ENCODE measurements at regions not wholly inside any gene's neighbourhood (a gene's known extent, or its start where the extent isn't known, plus 50 kb on each side); places are given as distances from the start of the nearest gene placed in this dataset.

DNA sequence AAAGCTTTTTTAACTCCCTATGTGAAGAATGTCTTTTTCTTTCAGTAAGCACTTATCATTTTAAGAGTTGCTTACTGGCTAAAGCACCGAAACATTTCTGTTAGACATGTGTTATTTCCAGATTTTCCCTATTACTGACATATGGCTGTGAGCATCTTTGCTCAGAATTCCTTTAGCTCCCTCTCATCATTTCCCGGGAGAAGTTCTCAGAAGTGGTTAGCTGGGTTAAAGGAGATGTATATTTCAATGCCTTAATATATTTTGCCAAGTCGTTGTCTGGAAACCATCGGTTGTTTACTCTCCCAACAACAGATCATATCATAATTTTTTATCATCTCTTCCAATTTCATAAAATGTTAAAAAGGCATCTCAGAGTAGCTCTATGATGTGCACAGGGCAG lies 396.5 kb downstream of the OCA2 start:
- Mint-ChIP-seq H3K27ac (ENCODE audit: unreplicated experiment) (no peak overlapping the region), H3K4me1 (ENCODE audit: low read depth, unreplicated experiment) (no peaks in the 10 kb centered on the region), H3K9me3 (ENCODE audit: low read depth, unreplicated experiment) (no peaks in the 10 kb centered on the region), H3K27me3 (ENCODE audit: unreplicated experiment) (no peaks in the 10 kb centered on the region), H3K36me3 (ENCODE audit: insufficient read depth, unreplicated experiment) (no peaks in the 10 kb centered on the region), H3K4me3 (ENCODE audit: low read depth, unreplicated experiment) (no peak overlapping the region)
- CTCF ChIA-PET, result no interaction called here
- no peak for DNase-seq
- intact Hi-C loops (cut with micrococcal nuclease; ENCODE audit: unreplicated experiment), result no loop called here
- BruUV-seq (replicated peaks), result no TSS peak
- TF ChIP-seq, protein P1, sequence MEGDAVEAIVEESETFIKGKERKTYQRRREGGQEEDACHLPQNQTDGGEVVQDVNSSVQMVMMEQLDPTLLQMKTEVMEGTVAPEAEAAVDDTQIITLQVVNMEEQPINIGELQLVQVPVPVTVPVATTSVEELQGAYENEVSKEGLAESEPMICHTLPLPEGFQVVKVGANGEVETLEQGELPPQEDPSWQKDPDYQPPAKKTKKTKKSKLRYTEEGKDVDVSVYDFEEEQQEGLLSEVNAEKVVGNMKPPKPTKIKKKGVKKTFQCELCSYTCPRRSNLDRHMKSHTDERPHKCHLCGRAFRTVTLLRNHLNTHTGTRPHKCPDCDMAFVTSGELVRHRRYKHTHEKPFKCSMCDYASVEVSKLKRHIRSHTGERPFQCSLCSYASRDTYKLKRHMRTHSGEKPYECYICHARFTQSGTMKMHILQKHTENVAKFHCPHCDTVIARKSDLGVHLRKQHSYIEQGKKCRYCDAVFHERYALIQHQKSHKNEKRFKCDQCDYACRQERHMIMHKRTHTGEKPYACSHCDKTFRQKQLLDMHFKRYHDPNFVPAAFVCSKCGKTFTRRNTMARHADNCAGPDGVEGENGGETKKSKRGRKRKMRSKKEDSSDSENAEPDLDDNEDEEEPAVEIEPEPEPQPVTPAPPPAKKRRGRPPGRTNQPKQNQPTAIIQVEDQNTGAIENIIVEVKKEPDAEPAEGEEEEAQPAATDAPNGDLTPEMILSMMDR (IDR thresholded peaks at IDR 0.05; ENCODE audit: unreplicated experiment), result no peak

DNA sequence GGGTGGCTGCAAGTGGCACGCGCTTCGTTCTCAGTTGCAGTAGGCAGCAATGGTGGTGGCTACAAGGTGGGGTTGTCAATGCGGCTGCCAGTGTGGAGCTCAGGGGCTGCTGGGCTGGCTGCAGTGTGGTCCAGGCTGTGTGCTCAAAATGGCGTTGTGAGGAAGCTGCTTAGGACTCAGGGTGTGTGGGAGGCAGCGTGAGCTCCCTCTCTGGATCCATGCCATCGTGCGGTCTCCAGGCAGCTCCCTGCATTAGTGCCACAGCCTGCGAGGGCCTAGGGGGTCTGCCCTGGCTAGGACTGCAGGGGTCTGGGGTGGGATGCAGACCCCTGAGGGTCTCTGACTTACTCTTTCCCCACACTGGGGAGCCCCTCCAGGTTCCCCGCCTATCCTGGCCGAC lies 397.2 kb downstream of the OCA2 start:
- H3K4me3 Mint-ChIP-seq (ENCODE audit: low read depth, unreplicated experiment), result no peak overlapping the region
- intact Hi-C loops (cut with micrococcal nuclease; ENCODE audit: unreplicated experiment), result no loop called here
- no peaks in the 10 kb centered on the region for H3K9me3 Mint-ChIP-seq (ENCODE audit: low read depth, unreplicated experiment)
- H3K27me3 Mint-ChIP-seq (ENCODE audit: unreplicated experiment), result no peaks in the 10 kb centered on the region
- TF ChIP-seq, protein P1 (IDR thresholded peaks at IDR 0.05; ENCODE audit: unreplicated experiment), result no peak
- CTCF ChIA-PET, result no interaction called here
- no peak overlapping the region for H3K27ac Mint-ChIP-seq (ENCODE audit: unreplicated experiment)
- H3K36me3 Mint-ChIP-seq (ENCODE audit: insufficient read depth, unreplicated experiment), result no peaks in the 10 kb centered on the region
- BruUV-seq (replicated peaks), result no TSS peak
- no peaks in the 10 kb centered on the region for H3K4me1 Mint-ChIP-seq (ENCODE audit: low read depth, unreplicated experiment)
- no peak for DNase-seq

DNA sequence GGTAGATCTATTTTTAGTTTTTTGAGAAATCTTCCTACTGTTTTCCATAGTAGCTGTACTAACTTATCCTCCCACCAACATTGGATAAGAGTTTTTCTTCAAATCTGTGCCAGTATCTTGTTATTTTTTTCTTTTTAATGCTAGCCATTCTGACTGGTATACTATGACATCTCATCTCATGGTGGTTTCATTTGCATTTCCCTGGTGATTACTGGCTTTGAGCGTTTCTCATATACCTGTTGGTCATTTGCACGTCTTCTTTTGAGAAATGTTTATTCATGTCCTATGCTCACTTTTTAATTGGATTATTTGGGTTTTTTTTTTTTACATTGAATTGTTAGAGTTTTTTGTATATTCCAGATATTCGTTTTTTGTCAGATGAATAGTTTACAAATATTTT lies 398.1 kb downstream of the OCA2 start:
- TF ChIP-seq, protein P1 (IDR thresholded peaks at IDR 0.05; ENCODE audit: unreplicated experiment), result no peak
- no TSS peak for BruUV-seq (replicated peaks)
- intact Hi-C loops (cut with micrococcal nuclease; ENCODE audit: unreplicated experiment), result no loop called here
- no peaks in the 10 kb centered on the region for H3K4me1 Mint-ChIP-seq (ENCODE audit: low read depth, unreplicated experiment)
- no peaks in the 10 kb centered on the region for H3K9me3 Mint-ChIP-seq (ENCODE audit: low read depth, unreplicated experiment)
- H3K4me3 Mint-ChIP-seq (ENCODE audit: low read depth, unreplicated experiment), result no peak overlapping the region
- no peaks in the 10 kb centered on the region for H3K36me3 Mint-ChIP-seq (ENCODE audit: insufficient read depth, unreplicated experiment)
- CTCF ChIA-PET, result interaction anchor here (0.7 kb wide), 1 partner anchor 610 kb away, joined by 3 read pairs; no protein-coding TSS in a partner anchor
- DNase-seq, result no peak
- H3K27me3 Mint-ChIP-seq (ENCODE audit: unreplicated experiment), result no peaks in the 10 kb centered on the region
- no peak overlapping the region for H3K27ac Mint-ChIP-seq (ENCODE audit: unreplicated experiment)

DNA sequence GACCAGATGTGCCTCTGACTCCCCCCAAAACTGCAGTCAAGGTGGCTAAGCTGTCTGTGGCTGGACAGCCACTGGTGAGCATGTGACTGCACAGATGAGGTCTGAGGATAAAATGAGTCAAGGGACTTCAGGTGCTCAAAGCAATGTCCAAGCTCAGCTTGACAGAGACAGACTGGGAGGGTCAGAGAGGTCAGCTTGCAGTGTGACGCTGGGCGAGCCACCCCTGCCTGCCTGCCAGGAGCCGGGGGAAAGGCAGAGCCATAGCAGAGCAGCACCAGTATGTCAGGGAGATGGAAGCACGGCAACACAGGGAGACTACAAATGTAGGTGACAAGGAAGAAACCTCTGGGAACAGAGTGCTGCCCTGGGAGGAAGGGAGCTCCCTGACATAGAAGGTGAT lies 399.4 kb downstream of the OCA2 start:
- no peaks in the 10 kb centered on the region for H3K9me3 Mint-ChIP-seq (ENCODE audit: low read depth, unreplicated experiment)
- TF ChIP-seq, protein P1 (IDR thresholded peaks at IDR 0.05; ENCODE audit: unreplicated experiment), result no peak
- H3K36me3 Mint-ChIP-seq (ENCODE audit: insufficient read depth, unreplicated experiment), result no peaks in the 10 kb centered on the region
- no peak overlapping the region for H3K4me3 Mint-ChIP-seq (ENCODE audit: low read depth, unreplicated experiment)
- BruUV-seq (replicated peaks), result no TSS peak
- no peaks in the 10 kb centered on the region for H3K27me3 Mint-ChIP-seq (ENCODE audit: unreplicated experiment)
- intact Hi-C loops (cut with micrococcal nuclease; ENCODE audit: unreplicated experiment), result no loop called here
- H3K4me1 Mint-ChIP-seq (ENCODE audit: low read depth, unreplicated experiment), result no peaks in the 10 kb centered on the region
- CTCF ChIA-PET, result no interaction called here
- no peak for DNase-seq
- no peak overlapping the region for H3K27ac Mint-ChIP-seq (ENCODE audit: unreplicated experiment)

DNA sequence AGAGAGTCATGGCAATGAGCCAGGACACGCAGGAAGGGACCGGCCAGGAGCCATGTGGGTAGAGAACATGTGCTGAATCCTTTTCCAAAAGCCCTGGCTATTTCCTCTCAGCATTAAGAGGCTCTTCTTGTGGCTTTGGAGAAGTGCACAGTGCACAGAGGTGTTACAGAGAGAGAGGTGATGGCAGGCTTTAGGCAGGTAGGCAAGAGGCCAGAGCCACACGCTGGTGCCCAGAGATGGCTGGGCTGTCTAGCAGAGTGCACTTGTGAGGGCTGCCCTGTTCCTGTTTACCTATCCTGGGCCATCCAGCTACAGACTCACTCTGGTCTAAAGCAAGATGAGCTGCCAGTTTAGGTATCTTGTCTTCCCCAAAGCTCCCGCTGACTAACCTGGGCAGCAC lies 402.6 kb downstream of the OCA2 start:
- H3K9me3 Mint-ChIP-seq (ENCODE audit: low read depth, unreplicated experiment), result no peaks in the 10 kb centered on the region
- BruUV-seq (replicated peaks), result no TSS peak
- no peaks in the 10 kb centered on the region for H3K4me1 Mint-ChIP-seq (ENCODE audit: low read depth, unreplicated experiment)
- intact Hi-C loops (cut with micrococcal nuclease; ENCODE audit: unreplicated experiment), result no loop called here
- CTCF ChIA-PET, result no interaction called here
- H3K27me3 Mint-ChIP-seq (ENCODE audit: unreplicated experiment), result no peaks in the 10 kb centered on the region
- DNase-seq, result no peak
- H3K4me3 Mint-ChIP-seq (ENCODE audit: low read depth, unreplicated experiment), result no peak overlapping the region
- H3K27ac Mint-ChIP-seq (ENCODE audit: unreplicated experiment), result no peak overlapping the region
- H3K36me3 Mint-ChIP-seq (ENCODE audit: insufficient read depth, unreplicated experiment), result no peaks in the 10 kb centered on the region
- TF ChIP-seq, protein P1 (IDR thresholded peaks at IDR 0.05; ENCODE audit: unreplicated experiment), result no peak

Measured in Calu3 (cell line).